ENCODE measurements at regions not wholly inside any gene's neighbourhood (a gene's known extent, or its start where the extent isn't known, plus 50 kb on each side); places are given as distances from the start of the nearest gene placed in this dataset.

DNA sequence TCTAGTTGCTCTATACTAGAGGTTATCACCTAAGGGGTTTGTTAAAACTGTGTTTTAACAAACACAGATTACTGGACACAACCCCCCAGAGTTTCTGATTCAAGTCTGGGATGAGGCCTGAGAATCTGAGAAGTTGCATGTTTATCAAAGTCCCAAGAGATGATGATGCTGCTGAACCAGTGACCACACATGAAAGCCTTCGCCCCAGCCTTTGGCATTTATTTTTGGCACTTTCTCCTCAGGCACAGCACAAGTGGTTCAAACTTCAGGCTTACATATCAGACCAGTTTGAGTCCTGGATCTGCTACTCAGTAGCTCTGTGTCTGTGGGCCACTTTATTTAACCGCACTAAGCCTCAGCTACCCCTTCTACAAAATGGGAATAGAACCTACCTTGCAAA lies 407.2 kb upstream of the PIK3R1 start:
- TF ChIP-seq, protein P1, sequence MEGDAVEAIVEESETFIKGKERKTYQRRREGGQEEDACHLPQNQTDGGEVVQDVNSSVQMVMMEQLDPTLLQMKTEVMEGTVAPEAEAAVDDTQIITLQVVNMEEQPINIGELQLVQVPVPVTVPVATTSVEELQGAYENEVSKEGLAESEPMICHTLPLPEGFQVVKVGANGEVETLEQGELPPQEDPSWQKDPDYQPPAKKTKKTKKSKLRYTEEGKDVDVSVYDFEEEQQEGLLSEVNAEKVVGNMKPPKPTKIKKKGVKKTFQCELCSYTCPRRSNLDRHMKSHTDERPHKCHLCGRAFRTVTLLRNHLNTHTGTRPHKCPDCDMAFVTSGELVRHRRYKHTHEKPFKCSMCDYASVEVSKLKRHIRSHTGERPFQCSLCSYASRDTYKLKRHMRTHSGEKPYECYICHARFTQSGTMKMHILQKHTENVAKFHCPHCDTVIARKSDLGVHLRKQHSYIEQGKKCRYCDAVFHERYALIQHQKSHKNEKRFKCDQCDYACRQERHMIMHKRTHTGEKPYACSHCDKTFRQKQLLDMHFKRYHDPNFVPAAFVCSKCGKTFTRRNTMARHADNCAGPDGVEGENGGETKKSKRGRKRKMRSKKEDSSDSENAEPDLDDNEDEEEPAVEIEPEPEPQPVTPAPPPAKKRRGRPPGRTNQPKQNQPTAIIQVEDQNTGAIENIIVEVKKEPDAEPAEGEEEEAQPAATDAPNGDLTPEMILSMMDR (IDR thresholded peaks at IDR 0.05), result no peak
- ATAC-seq (no peak), DNase-seq (no peak)
- peaks cover 2% of the 10 kb centered on the region for H3K27me3 Mint-ChIP-seq
- H3K36me3 Mint-ChIP-seq (ENCODE audit: low read depth), result no peaks in the 10 kb centered on the region
- no peak overlapping the region for H3K4me3 Mint-ChIP-seq
- H3K27ac Mint-ChIP-seq, result no peak overlapping the region
- intact Hi-C loops (cut with micrococcal nuclease), result no loop called here
- ChIA-PET POLR2A (no interaction called here), CTCF (interaction anchor here (1.2 kb wide), 1 partner anchor 37 kb away, joined by 3 read pairs; no protein-coding TSS in a partner anchor)
- peaks cover 5% of the 10 kb centered on the region for H3K4me1 Mint-ChIP-seq (ENCODE audit: low read depth)
- no peaks in the 10 kb centered on the region for H3K9me3 Mint-ChIP-seq

DNA sequence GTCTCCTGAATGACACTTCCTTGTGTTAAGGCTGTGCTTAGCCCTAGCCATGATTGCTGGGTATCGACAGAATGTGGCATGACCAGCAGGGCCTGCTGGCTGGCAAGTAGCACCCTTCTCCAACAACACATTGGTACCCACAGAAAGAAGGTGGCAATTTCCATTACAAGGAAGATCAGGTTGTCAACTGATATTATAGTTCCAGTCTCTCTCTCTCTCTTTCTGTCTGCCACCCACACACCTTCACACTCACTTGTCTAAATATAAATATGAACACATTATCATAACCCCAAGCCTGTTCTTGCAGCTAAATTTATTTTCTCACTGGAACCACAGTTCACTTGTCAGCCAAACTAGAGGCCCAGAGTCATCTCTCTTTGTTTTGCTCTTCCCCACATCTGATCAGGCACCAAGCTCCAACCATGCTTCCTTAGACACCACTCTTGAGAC lies 408.1 kb upstream of the PIK3R1 start:
- Mint-ChIP-seq H3K27me3 (no peaks in the 10 kb centered on the region), H3K36me3 (ENCODE audit: low read depth) (no peaks in the 10 kb centered on the region), H3K4me1 (ENCODE audit: low read depth) (peaks cover 9% of the 10 kb centered on the region), H3K27ac (no peak overlapping the region), H3K4me3 (no peak overlapping the region), H3K9me3 (no peaks in the 10 kb centered on the region)
- no peak for DNase-seq
- POLR2A ChIA-PET, result no interaction called here
- intact Hi-C loops (cut with micrococcal nuclease), result no loop called here
- no peak for ATAC-seq
- CTCF ChIA-PET, result no interaction called here
- TF ChIP-seq, protein P1 (IDR thresholded peaks at IDR 0.05), result no peak

DNA sequence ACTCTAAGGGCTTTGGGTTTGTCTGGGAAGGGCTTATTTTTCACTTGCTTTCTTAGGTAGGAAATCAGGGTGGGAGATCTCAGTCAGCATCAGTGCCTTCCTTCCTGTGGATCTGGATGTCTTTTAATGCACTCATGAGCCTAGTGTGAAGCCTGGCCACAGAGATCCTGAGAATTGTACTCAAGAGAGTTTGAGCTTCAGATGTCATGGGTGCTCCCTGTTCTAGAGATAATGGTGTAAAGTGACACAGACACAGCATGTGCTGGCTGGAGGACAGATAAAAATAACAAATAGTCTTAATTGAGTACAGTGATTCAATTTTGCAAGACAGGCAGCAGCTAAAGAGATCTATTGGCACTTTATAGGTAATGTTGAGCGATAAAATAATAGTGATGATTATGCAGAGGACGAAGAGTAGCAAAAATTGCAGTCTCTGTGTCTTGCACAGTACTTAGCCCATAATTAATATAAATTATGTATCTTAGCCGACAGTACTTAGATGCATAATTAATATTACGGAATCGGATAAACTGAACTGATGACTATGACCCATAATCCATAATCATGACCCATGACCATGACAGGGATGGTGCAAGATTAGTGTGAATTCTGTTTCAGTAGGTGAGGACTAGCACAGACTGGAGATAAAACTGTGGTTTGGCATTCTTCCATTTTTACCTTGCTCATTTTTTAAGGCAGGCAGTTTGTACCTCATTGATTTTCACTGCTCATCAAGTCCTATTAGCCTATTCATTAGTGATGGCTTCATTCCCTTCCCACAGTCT lies 408.7 kb upstream of the PIK3R1 start:
- H3K36me3 Mint-ChIP-seq (ENCODE audit: low read depth), result no peaks in the 10 kb centered on the region
- CTCF ChIA-PET, result no interaction called here
- no peak overlapping the region for H3K27ac Mint-ChIP-seq
- intact Hi-C loops (cut with micrococcal nuclease), result no loop called here
- no peaks in the 10 kb centered on the region for H3K27me3 Mint-ChIP-seq
- H3K4me1 Mint-ChIP-seq (ENCODE audit: low read depth), result peaks cover 10% of the 10 kb centered on the region
- DNase-seq, result no peak
- POLR2A ChIA-PET, result no interaction called here
- H3K9me3 Mint-ChIP-seq, result no peaks in the 10 kb centered on the region
- ATAC-seq, result no peak
- TF ChIP-seq, protein P1 (IDR thresholded peaks at IDR 0.05), result no peak
- no peak overlapping the region for H3K4me3 Mint-ChIP-seq

DNA sequence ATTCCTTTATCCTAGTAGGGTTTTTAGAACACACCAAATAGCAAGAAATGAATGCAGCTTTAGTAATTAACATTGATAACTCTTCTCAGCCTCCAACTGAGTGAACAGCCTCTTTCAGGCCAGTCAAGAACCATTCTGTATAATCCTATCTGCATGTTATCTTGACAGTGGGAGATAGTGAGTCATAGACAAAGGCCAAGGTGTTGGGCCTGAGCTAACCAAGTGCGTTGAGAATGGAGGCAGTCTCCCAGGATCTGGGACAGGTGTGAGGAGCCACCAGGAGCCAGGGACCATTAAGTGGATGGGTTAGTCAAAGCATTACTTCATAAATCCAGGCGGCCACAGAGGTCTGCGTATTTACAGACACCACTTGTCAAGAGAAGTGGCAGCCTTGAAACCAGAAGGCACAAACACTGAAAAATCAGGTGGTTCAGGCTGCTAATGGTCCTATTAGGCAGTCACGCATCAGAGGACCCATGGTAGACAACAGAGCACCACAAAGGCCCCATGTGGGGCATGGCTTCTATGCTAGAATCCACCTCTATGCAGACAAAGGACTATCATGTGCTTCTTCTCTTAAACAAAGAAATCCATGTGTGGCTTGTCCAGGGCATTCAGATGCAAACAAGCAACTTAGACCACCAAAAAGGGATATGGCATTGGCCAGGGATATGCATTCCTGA lies 409.7 kb upstream of the PIK3R1 start:
- intact Hi-C loops (cut with micrococcal nuclease), result no loop called here
- Mint-ChIP-seq H3K9me3 (no peaks in the 10 kb centered on the region), H3K27me3 (no peaks in the 10 kb centered on the region), H3K4me3 (no peak overlapping the region), H3K27ac (no peak overlapping the region), H3K36me3 (ENCODE audit: low read depth) (no peaks in the 10 kb centered on the region), H3K4me1 (ENCODE audit: low read depth) (peaks cover 10% of the 10 kb centered on the region)
- TF ChIP-seq, protein P1 (IDR thresholded peaks at IDR 0.05), result no peak
- ATAC-seq (no peak), DNase-seq (no peak)
- CTCF ChIA-PET, result no interaction called here
- POLR2A ChIA-PET, result no interaction called here

DNA sequence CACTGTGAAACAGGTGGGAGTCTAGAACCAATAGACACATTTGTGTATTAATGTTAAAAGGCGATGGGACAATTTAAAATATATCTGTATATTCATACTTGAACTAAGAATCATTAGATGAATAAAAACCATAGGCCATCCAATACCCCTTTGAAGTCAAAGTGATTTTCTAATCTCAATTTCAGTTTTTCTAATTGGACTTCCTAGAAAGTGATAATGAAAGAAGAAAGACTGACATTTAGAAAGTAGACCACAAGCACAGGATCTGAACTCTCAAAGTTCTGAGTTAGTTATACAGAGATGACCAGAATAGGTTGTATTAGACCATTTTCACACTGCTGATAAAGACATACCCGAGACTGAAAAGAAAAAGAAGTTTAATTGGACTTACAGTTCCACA lies 412.8 kb upstream of the PIK3R1 start:
- Mint-ChIP-seq H3K27me3 (no peaks in the 10 kb centered on the region), H3K4me1 (ENCODE audit: low read depth) (peaks cover 9% of the 10 kb centered on the region), H3K36me3 (ENCODE audit: low read depth) (no peaks in the 10 kb centered on the region), H3K9me3 (no peaks in the 10 kb centered on the region), H3K27ac (no peak overlapping the region), H3K4me3 (no peak overlapping the region)
- DNase-seq (no peak), ATAC-seq (no peak)
- TF ChIP-seq, protein P1 (IDR thresholded peaks at IDR 0.05), result no peak
- CTCF ChIA-PET, result no interaction called here
- intact Hi-C loops (cut with micrococcal nuclease), result no loop called here
- POLR2A ChIA-PET, result no interaction called here
